SK-N-SH (cell line): ENCODE measurements at regions not wholly inside any gene's neighbourhood (a gene's known extent, or its start where the extent isn't known, plus 50 kb on each side); places are given as distances from the start of the nearest gene placed in this dataset.

ENCODE experiments used
- CTCF ChIP-seq: fragments of 200-600 bp; sonication (generic); IDR thresholded peaks from 2 replicates; pipeline ENCODE4 v1.6.1; 2017; ENCODE audit warnings: antibody characterized with exemption, mild to moderate bottlenecking, moderate library complexity
- FOSL2 ChIP-seq: IDR thresholded peaks from 2 replicates; pipeline ENCODE4 v1.4.0; 2012; ENCODE audit warnings: low read depth, mild to moderate bottlenecking, moderate library complexity, borderline replicate concordance
- POLR2AphosphoS5 ChIP-seq: IDR thresholded peaks from 2 replicates; pipeline ENCODE4 v1.6.1; 2012; ENCODE audit warnings: low read depth, low read length
- RCOR1 ChIP-seq: fragments of 150-350 bp; IDR thresholded peaks from 2 replicates; pipeline ENCODE4 v1.6.1; 2017; ENCODE audit warnings: antibody characterized with exemption, low read length

- no peak for TF ChIP-seq POLR2AphosphoS5
- TF ChIP-seq RCOR1, result no peak
- TF ChIP-seq CTCF, result no peak
- no peak for TF ChIP-seq FOSL2
These were observed 551.5 kb upstream of the ZFP42 start for GRCh38 chr4:187444061-187444460.
